ENCODE measurements at regions not wholly inside any gene's neighbourhood (a gene's known extent, or its start where the extent isn't known, plus 50 kb on each side); places are given as distances from the start of the nearest gene placed in this dataset.
"Not testable (repeated sequence)": the region's sequence is repeated elsewhere in the genome, so short reads cannot be mapped to it uniquely, and the experiment has no call there.

DNA sequence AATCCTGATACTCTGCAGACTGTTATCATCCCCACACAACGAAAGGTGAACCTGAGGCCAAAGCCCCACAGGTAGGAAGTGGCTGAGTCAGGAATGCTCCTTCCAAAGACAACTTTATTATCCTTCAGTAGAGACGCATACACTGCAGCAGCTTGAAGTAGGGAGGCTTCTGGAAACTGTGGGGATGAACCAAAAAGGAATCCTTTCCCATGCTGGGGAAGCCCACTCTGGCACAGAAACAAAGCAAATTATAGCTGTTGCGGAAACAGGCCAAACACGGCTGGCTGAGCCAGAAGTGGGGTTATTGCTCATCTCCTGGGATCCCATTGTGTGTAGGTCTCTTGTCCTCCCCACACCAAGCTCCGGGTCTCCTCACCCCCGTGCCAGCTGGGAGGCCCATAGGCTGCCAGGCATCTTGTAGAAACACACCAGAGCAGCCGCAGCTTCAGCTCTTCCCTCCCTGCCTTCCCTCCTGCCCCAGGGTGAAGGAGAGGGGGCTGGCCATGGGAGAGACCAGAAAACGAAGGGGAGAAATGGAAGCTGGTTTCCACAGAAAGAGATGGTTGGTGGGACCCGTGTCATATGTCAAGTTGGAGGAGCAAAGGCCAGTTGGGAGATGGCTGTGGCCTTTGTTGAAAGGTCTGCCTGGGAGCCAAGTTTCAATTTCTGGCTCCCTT, 176.9 kb upstream of the NABP1 start:
- Mint-ChIP-seq H3K27me3 (peaks cover 12 to 36% of the 10 kb centered on the region in 2 donors), H3K36me3 (no peaks in the 10 kb centered on the region), H3K27ac (no peak overlapping the region), H3K9me3 (no peaks in the 10 kb centered on the region), H3K4me1 (ENCODE audit: low read depth in 2 of 2) (no peaks in the 10 kb centered on the region), H3K4me3 (no peak overlapping the region)
- DNase-seq (ENCODE audit: low spot score) (no peak), ATAC-seq (peak in 1 of 2 donors; percentile 27)

DNA sequence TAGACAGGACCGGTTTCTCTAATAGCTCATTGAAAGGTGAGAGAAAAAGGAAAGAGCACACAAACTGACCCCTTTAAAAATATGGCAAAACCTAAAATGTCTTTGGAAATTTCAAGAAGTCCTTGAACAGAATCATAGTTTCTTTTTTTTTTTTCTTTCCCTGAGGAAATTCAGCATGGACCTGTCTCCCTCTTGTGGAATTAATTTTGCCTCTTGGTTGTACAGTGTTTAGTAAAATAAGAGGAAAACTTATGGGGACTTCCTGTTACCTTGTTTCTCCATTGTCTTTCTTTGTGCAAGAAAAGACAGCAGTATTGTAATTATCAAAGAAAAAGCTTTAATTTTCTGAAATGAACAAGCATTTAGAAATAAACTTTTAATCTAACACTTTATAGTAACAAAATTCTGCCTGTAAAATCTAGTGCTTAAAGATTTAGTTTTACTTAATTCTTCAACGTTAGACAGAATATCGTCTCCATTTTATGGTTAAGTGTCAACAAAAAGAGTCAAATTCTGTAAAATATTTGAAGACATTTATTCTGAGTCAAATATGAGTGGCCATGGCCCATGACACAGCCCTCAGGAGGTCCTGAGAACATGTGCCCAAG, 176.3 kb upstream of the NABP1 start:
- Mint-ChIP-seq H3K27ac (no peak overlapping the region), H3K9me3 (no peaks in the 10 kb centered on the region), H3K27me3 (peaks cover 11 to 31% of the 10 kb centered on the region in 2 donors), H3K36me3 (no peaks in the 10 kb centered on the region), H3K4me1 (ENCODE audit: low read depth in 2 of 2) (no peaks in the 10 kb centered on the region), H3K4me3 (no peak overlapping the region)
- ATAC-seq: no peak
- no peak for DNase-seq (ENCODE audit: low spot score)

DNA sequence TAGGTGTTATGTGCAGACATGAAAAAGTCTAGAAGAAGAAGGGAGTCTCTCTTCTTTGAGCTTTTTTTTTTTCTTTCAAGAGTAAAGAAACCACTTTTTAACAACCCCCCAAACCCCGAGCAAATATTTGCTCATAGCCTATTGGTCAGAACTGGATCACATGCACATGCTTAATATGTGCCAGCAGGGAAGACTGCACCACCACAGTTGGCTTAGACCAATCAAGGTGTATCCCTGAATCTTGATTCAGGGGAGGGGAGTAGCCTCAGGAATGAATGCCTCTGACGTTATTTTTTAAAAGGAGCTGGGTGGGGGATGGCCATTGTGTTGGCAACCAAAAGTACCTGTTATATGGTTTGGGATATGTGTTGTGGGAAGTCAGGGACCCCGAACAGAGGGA, 171.4 kb upstream of the NABP1 start:
- Mint-ChIP-seq H3K36me3 (peaks cover 5% of the 10 kb centered on the region), H3K27me3 (peaks cover 6 to 22% of the 10 kb centered on the region in 2 donors)

DNA sequence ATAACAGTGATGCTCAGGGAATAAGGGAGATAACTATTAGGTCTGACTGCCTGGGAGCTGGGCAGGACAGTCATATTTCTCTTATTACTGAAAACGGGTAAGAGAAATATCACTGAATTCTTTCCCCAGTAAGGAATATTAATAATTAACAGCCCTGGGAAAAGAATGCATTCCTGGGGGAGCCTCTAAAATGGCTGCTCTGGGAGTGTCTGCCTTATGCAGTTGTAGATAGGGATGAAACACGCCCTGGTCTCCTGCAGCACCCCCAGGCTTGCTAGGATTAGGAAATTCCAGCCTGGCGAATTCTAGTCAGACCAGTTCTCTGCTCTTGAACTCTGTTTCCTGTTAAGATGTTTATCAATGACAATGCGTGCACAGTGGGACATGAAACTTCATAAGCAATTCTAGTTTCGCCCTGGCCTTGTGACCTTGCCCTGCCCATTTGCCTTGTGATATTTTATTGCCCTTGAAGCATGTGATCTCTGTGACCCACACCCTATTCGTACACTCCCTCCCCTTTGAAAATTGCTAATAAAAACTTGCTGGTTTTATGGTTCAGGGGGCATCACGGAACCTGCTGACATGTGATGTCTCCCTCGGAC, 170.6 kb upstream of the NABP1 start:
- H3K27me3 Mint-ChIP-seq: peaks cover 6 to 22% of the 10 kb centered on the region in 2 donors
- not testable (repeated sequence) for ATAC-seq; DNase-seq (ENCODE audit: low spot score); H3K4me1 Mint-ChIP-seq (ENCODE audit: low read depth in 2 of 2); H3K27ac Mint-ChIP-seq; H3K4me3 Mint-ChIP-seq; H3K9me3 Mint-ChIP-seq; H3K36me3 Mint-ChIP-seq

More for the DNA sequence above, 171.4 kb upstream of the NABP1 start:
- H3K9me3 Mint-ChIP-seq: peaks cover 4% of the 10 kb centered on the region
- no peak overlapping the region for H3K4me3 Mint-ChIP-seq
- no peak overlapping the region for H3K27ac Mint-ChIP-seq
- ATAC-seq: no peak
- H3K4me1 Mint-ChIP-seq (ENCODE audit: low read depth in 2 of 2): no peaks in the 10 kb centered on the region
- DNase-seq (ENCODE audit: low spot score): no peak

DNA sequence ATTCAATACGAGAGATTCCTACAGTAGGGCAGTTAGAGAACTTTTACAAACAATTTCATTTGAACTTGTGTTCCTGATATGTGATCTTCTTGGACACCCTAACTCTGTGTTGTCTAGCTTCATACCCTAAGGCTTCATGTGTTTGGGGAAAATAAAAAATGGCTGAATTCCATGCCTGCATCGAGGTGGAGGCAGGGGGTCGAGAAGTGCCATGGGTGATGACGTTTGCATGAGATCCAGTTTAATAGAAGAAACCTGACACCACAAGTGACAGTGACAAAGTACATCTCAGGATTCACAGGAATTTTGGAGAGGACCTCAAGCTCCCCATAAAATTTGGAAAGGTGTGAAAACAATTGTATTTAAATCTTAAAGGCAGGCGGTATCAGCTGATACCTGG, 169.2 kb upstream of the NABP1 start:
- DNase-seq (ENCODE audit: low spot score): no peak
- Mint-ChIP-seq H3K4me3 (no peak overlapping the region), H3K27ac (no peak overlapping the region), H3K9me3 (peaks cover 4% of the 10 kb centered on the region), H3K27me3 (peaks cover 6 to 15% of the 10 kb centered on the region in 2 donors), H3K4me1 (ENCODE audit: low read depth in 2 of 2) (no peaks in the 10 kb centered on the region), H3K36me3 (peaks cover 5% of the 10 kb centered on the region)
- no peak for ATAC-seq

DNA sequence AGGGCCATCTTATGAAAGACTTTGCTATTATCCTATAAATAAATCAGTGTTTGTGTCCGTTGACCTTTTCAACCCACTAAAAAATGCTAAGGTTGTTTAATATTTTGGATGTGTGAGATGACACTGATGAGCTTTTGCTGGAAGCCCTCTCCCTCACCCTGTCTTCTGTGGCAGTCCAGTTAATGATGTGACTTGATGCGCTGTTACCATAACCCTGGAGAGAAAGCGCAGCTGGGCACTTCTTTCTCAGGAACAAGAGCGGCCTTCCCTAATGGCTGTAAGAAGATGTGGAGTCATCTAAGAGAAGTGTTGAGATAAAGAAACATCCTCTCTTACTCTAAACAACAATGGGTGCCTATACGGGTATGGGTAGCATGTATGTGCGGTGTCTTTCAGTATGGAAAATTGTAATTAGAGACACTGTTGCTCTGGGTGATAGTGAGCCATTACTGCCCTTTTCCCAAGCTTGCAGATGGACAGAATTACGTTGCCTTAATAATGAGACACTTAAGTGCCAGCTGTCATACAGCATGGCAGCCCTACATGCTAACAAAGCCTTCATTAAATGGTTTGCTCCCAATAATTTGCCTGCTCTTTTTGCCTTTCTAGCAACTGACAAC, 165.6 kb upstream of the NABP1 start:
- Mint-ChIP-seq H3K27ac (no peak overlapping the region), H3K4me1 (ENCODE audit: low read depth in 2 of 2) (no peaks in the 10 kb centered on the region), H3K4me3 (no peak overlapping the region), H3K36me3 (peaks cover 5% of the 10 kb centered on the region), H3K9me3 (peaks cover 4% of the 10 kb centered on the region), H3K27me3 (peaks cover 8 to 15% of the 10 kb centered on the region in 2 donors)
- DNase-seq (ENCODE audit: low spot score) (no peak), ATAC-seq (no peak)

DNA sequence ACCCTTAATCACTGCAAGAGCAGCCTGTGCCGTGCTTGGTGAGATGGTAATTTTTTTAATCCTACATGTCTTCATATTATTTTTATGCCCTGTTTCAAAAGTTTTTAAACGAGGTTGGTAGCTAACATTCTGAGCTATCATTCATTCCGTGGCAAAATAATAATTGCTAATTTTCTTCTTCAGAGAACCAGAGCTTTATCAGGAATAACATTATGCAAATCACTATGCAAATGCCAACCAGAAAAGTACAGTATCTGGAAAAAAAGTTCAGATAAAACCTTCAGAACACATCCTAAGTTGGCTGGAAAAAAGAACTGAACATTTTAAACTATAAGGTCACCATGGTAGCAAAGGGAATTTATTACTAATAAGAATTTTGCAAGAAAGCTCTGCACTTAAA, 165.1 kb upstream of the NABP1 start:
- Mint-ChIP-seq H3K27me3 (peaks cover 9 to 17% of the 10 kb centered on the region in 2 donors), H3K4me1 (ENCODE audit: low read depth in 2 of 2) (no peaks in the 10 kb centered on the region), H3K27ac (no peak overlapping the region), H3K36me3 (peaks cover under 1% of the 10 kb centered on the region), H3K4me3 (no peak overlapping the region), H3K9me3 (peaks cover under 1% of the 10 kb centered on the region)
- no peak for ATAC-seq
- DNase-seq (ENCODE audit: low spot score): no peak

DNA sequence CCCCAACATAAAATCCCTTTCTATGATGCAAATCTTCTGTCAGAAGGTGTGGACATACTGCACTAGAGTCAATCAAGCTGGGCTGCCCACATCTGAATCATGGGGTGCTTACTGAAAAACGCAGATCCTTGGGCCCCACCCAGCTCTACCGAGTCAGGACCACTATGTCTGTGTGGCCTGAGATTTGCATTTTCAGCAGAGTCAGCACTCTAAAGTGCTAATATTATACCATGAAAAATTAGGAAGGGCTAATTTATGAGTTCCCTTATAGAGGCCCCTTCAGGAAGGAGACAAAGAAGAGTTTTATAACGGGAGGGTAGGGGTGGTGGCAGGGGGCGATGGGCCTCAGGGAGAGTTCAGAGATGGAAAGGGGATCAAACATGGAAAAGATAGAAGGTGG, 163.3 kb upstream of the NABP1 start:
- Mint-ChIP-seq H3K4me1 (ENCODE audit: low read depth in 2 of 2) (no peaks in the 10 kb centered on the region), H3K4me3 (no peak overlapping the region), H3K9me3 (no peaks in the 10 kb centered on the region), H3K27ac (no peak overlapping the region), H3K36me3 (no peaks in the 10 kb centered on the region), H3K27me3 (peaks cover 15 to 21% of the 10 kb centered on the region in 2 donors)
- no peak for DNase-seq (ENCODE audit: low spot score)
- no peak for ATAC-seq

DNA sequence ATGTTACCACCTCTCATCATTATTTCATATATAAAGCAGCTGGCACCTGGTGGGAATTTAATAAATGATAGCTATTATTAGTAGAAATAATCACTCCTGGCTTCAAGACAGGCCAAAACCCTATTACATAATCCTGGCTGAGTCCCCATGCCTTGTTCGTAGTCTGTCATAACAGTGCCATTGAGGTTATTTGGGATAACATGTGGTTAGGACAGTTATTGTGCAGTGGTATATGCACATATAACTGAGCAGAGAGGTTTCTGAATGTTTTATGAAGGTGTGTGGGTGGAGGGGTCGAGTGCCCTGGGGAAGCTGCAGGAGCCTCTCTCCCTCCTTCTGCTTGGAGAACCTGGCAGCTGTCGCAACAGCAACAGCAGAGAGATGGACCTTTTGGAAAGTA, 162.4 kb upstream of the NABP1 start:
- no peak for ATAC-seq
- DNase-seq (ENCODE audit: low spot score): no peak
- H3K36me3 Mint-ChIP-seq: no peaks in the 10 kb centered on the region
- no peak overlapping the region for H3K27ac Mint-ChIP-seq
- H3K4me3 Mint-ChIP-seq: no peak overlapping the region
- no peaks in the 10 kb centered on the region for H3K9me3 Mint-ChIP-seq
- H3K27me3 Mint-ChIP-seq: peaks cover 18 to 21% of the 10 kb centered on the region in 2 donors
- no peaks in the 10 kb centered on the region for H3K4me1 Mint-ChIP-seq (ENCODE audit: low read depth in 2 of 2)

DNA sequence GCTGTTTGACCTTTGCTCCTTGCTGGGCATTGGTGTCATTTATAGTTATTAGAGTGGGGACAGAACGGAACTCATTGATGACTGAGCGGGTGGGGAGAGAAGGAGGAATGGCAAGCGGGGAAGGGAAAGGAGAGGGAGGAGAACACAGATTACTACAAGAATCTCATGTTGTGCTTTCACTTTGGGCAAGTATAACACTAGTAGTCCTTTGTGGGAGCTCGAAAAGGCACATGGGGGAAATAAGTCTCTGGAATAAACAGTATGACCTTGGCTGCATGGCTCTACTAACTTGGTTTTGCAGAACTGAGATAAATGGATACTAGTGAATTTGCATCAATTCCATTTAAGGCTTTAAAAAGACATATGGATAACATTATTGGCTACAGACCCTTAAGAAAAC, 161.7 kb upstream of the NABP1 start:
- H3K9me3 Mint-ChIP-seq: no peaks in the 10 kb centered on the region
- no peak for ATAC-seq
- no peak overlapping the region for H3K27ac Mint-ChIP-seq
- DNase-seq (ENCODE audit: low spot score): no peak
- no peaks in the 10 kb centered on the region for H3K4me1 Mint-ChIP-seq (ENCODE audit: low read depth in 2 of 2)
- H3K27me3 Mint-ChIP-seq: peaks cover 18 to 21% of the 10 kb centered on the region in 2 donors
- no peak overlapping the region for H3K4me3 Mint-ChIP-seq
- H3K36me3 Mint-ChIP-seq: no peaks in the 10 kb centered on the region

DNA sequence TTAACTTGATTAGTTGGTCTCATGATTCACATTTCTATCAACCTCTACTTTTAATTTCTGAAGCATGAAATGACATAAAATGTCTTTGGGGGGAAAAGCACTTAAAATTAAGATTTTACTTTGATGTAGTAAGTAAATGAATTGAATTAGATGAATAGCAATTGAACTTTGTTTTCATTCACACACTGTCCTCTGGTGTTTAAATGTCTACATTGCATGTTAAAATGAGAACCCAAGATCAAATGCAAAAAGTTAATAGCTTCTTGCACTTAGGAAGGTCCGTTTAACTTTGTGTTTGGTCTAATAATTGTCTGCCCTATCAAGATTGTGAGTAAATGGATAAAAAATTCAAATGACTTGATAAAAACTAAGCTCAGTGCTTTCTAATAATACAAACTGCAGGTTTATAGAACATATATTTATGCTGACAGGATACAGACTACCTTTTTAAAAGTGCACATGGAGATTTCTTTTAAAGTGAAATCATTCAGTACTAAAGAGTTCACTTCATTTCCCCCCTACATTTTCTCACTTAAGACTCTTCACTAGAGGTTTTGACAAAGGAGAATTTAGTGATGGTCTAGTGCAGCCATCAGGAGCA, 156.2 kb upstream of the NABP1 start:
- no peak overlapping the region for H3K4me3 Mint-ChIP-seq
- H3K4me1 Mint-ChIP-seq (ENCODE audit: low read depth in 2 of 2): no peaks in the 10 kb centered on the region
- H3K27me3 Mint-ChIP-seq: peaks cover 17 to 21% of the 10 kb centered on the region in 2 donors
- DNase-seq (ENCODE audit: low spot score) (no peak), ATAC-seq (no peak)
- H3K36me3 Mint-ChIP-seq: no peaks in the 10 kb centered on the region
- H3K27ac Mint-ChIP-seq: no peak overlapping the region
- H3K9me3 Mint-ChIP-seq: no peaks in the 10 kb centered on the region

DNA sequence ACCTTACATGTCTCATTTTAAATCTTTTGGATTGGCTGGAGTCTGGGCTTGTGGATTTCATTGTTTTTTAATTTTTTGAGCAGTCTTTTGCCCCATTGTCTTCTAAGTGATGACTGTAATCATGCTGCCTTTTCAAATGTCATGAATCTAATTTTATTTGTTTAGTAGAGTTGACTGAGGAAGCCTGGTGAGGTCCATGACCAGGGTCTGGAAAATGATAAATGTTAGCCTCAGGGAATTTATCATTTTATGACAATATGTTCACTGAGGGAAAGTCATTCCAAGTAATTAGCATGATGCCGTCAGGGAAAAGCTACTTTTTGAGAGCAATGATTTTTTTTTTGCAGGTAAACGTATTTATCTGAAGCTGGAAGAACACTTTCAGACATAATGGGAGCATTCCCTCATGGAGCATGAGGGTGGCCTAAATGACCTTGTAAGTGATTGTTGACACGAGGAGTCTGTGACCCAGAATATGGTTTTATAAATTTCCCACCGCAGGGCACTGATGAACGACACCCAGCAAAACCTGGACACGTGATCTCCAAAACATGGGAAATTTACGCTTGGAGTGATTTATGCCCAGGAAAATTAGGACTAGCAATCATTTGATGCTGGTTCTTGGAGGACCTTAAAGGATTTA, 155.3 kb upstream of the NABP1 start:
- DNase-seq (ENCODE audit: low spot score): no peak
- H3K4me3 Mint-ChIP-seq: no peak overlapping the region
- H3K27me3 Mint-ChIP-seq: peaks cover 12 to 16% of the 10 kb centered on the region in 2 donors
- no peak for ATAC-seq
- H3K27ac Mint-ChIP-seq: no peak overlapping the region
- H3K9me3 Mint-ChIP-seq: no peaks in the 10 kb centered on the region
- no peaks in the 10 kb centered on the region for H3K4me1 Mint-ChIP-seq (ENCODE audit: low read depth in 2 of 2)
- no peaks in the 10 kb centered on the region for H3K36me3 Mint-ChIP-seq

DNA sequence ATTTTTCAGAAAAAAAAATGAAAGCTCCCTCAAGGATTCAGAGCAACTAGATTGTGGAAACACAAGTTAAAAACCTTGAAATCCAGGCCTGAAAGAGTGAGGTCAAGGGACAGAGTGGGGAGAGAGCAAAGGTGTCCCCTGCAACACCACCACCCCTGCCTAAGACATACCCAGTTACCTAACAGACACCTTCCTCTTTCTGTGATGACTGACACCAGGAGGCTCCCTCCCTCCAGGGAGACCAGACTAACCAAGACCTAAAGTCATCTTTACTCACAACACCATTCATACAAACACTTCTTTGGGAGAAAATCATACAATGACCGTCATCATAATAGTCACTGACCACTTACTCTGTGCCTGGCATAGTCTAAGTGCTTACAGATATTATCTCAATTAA, 151.8 kb upstream of the NABP1 start:
- Mint-ChIP-seq H3K4me3 (no peak overlapping the region), H3K4me1 (ENCODE audit: low read depth in 2 of 2) (no peaks in the 10 kb centered on the region), H3K36me3 (no peaks in the 10 kb centered on the region), H3K27me3 (peaks cover 0 to 2% of the 10 kb centered on the region in 2 donors), H3K9me3 (no peaks in the 10 kb centered on the region), H3K27ac (no peak overlapping the region)
- no peak for DNase-seq (ENCODE audit: low spot score)
- no peak for ATAC-seq

All from natural killer cell treated with Interleukin-12 subunit alpha and Interleukin-12 subunit beta and Interleukin-15 and Interleukin-18, amount 100 ng/mL, for 72 hours (primary cell).